ENCODE measurements at regions not wholly inside any gene's neighbourhood (a gene's known extent, or its start where the extent isn't known, plus 50 kb on each side); places are given as distances from the start of the nearest gene placed in this dataset.

DNA sequence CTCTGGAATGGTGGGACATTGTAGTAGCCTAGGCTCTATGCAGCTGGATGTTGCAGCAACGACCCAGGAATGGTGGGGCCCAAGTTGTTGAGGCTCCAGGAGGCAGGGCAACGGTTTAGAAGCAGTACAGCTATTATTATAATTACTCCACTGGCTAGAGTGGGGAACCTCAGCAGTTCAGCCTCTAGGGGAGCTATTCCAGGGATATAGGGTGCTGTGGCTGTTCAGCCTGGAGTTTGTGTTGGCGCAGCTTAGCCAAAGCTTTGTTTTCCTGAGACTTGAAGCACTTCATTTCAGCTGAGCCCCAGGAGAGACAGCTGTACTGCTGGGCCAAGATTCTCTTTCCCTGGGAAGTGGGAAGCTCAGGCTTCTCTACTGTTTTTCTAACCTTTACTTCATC lies 1023.0 kb upstream of the ATXN7L3B start:
- no peak overlapping the region for H3K4ac ChIP-seq (replicated peaks; ENCODE audit: insufficient read length, low read depth, low read length)
- WGBS, 2 experiments (ENCODE audit: extremely low coverage in 1 of 2, insufficient coverage in 1 of 2, insufficient read length in 1 of 2, insufficient replicate concordance in 2 of 2, low coverage in 1 of 2, low lambda C conversion rate in 2 of 2, missing lambda C conversion rate in 1 of 2): 81% methylated on average over 3 of the region's 3 CpGs; no CpG with 5 or more reads in 1 of the 2 experiments

More for the DNA sequence above, 1023.0 kb upstream of the ATXN7L3B start:
- Histone ChIP-seq H4K91ac (replicated peaks; ENCODE audit: insufficient read length, low read length) (no peak overlapping the region), H3K4me1 (replicated peaks in 1 of 4; ENCODE audit: control insufficient read depth in 3 of 4, insufficient read depth in 4 of 4, low read length in 3 of 4) (no peaks in the 10 kb centered on the region), H4K20me1 (replicated peaks in 1 of 2; ENCODE audit: control insufficient read depth in 1 of 2, insufficient read depth in 2 of 2, low read length in 2 of 2) (no peaks in the 10 kb centered on the region), H2BK12ac (ENCODE audit: low read depth, low read length) (no peak overlapping the region), H3K27me3 (replicated peaks in 1 of 4; ENCODE audit: control insufficient read depth in 3 of 4, extremely low read depth in 1 of 4, insufficient read depth in 3 of 4, low read length in 3 of 4) (no peaks in the 10 kb centered on the region), H3K27ac (ENCODE audit: low read depth, low read length) (no peak overlapping the region), H2BK20ac (ENCODE audit: low read length) (no peak overlapping the region), H3K23me2 (ENCODE audit: low read depth, low read length) (no peaks in the 10 kb centered on the region), H3K79me2 (ENCODE audit: control insufficient read depth in 1 of 2, insufficient read depth in 2 of 2, low read length in 2 of 2) (no peaks in the 10 kb centered on the region), H3K4me2 (ENCODE audit: insufficient read depth in 1 of 2, low read depth in 2 of 2, low read length in 2 of 2) (no peak overlapping the region), H2BK15ac (ENCODE audit: low read length) (no peak overlapping the region), H3K4me3 (ENCODE audit: extremely low read depth in 1 of 4, insufficient read depth in 2 of 4, low read depth in 3 of 4, low read length in 4 of 4) (no peak overlapping the region), H2AFZ (ENCODE audit: low read length) (no peak overlapping the region), H3K79me1 (ENCODE audit: low read depth, low read length) (no peaks in the 10 kb centered on the region), H2AK5ac (ENCODE audit: low read depth, low read length) (no peak overlapping the region), H3K14ac (ENCODE audit: insufficient read length) (no peak overlapping the region), H4K8ac (ENCODE audit: extremely low read depth, insufficient read depth, low read length) (no peak overlapping the region), H4K5ac (ENCODE audit: insufficient read length, low read depth, low read length) (no peak overlapping the region), H3K18ac (ENCODE audit: extremely low read depth, low read length) (no peak overlapping the region), H2BK120ac (replicated peaks; ENCODE audit: low read depth, low read length) (no peak overlapping the region), H3K9me3 (ENCODE audit: insufficient read depth in 2 of 2, low read depth in 1 of 2, low read length in 1 of 2) (no peaks in the 10 kb centered on the region), H3K56ac (replicated peaks; ENCODE audit: insufficient read length, low read depth, low read length) (no peak overlapping the region), H3K36me3 (ENCODE audit: control insufficient read depth in 2 of 4, insufficient read depth in 4 of 4, low read length in 3 of 4) (no peaks in the 10 kb centered on the region), H3K9ac (replicated peaks in 1 of 4; ENCODE audit: extremely low read depth in 1 of 4, low read depth in 3 of 4, low read length in 3 of 4) (no peak overlapping the region), H3K23ac (ENCODE audit: insufficient read length) (no peak overlapping the region), H2BK5ac (ENCODE audit: low read depth, low read length) (no peak overlapping the region)
- CTCF ChIA-PET (ENCODE audit: partially characterized antibody): interaction anchor here (0.8 to 1.6 kb wide), 8 partner anchors 13 to 549 kb away, joined by 3 to 6 read pairs (median 4); no protein-coding TSS in a partner anchor
- TF ChIP-seq, protein P1, sequence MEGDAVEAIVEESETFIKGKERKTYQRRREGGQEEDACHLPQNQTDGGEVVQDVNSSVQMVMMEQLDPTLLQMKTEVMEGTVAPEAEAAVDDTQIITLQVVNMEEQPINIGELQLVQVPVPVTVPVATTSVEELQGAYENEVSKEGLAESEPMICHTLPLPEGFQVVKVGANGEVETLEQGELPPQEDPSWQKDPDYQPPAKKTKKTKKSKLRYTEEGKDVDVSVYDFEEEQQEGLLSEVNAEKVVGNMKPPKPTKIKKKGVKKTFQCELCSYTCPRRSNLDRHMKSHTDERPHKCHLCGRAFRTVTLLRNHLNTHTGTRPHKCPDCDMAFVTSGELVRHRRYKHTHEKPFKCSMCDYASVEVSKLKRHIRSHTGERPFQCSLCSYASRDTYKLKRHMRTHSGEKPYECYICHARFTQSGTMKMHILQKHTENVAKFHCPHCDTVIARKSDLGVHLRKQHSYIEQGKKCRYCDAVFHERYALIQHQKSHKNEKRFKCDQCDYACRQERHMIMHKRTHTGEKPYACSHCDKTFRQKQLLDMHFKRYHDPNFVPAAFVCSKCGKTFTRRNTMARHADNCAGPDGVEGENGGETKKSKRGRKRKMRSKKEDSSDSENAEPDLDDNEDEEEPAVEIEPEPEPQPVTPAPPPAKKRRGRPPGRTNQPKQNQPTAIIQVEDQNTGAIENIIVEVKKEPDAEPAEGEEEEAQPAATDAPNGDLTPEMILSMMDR (IDR thresholded peaks at IDR 0.05; ENCODE audit: control extremely low read depth in 1 of 3, insufficient read depth in 1 of 3, low read depth in 1 of 3, low read length in 3 of 3): peak; percentile 35 to 63 (median 43); a peak in 3 of 4 replicates
- TF ChIP-seq RAD21 (IDR thresholded peaks at IDR 0.05 in 1 of 2, conservative IDR thresholded peaks at IDR 0.05 in 1 of 2; ENCODE audit: low read depth in 2 of 2, low read length in 2 of 2) (peak; percentile 37 to 53), TAF1 (IDR thresholded peaks at IDR 0.05; ENCODE audit: low read depth, low read length) (no peak)
- DNase-seq (ENCODE audit: low read depth in 1 of 2, low spot score in 2 of 2): peak; percentile 17 to 48
- POLR2A ChIA-PET (ENCODE audit: partially characterized antibody): no interaction called here
- no peak for FAIRE-seq

Measured in H1 (cell line).